IPS-18a (cell line): ENCODE measurements at regions not wholly inside any gene's neighbourhood (a gene's known extent, or its start where the extent isn't known, plus 50 kb on each side); places are given as distances from the start of the nearest gene placed in this dataset.

Source experiments
- H3K27ac ChIP-seq: one replicate; pipeline ENCODE4 v1.5.1; 2013; ENCODE audit warnings: low read length
- H3K27me3 ChIP-seq: one replicate; pipeline ENCODE4 v1.6.1; 2013; ENCODE audit warnings: mild to moderate bottlenecking, low read length; ENCODE audit not compliant: control insufficient read depth, insufficient read depth
- H3K36me3 ChIP-seq: one replicate; pipeline ENCODE4 v1.6.1; 2013; ENCODE audit warnings: low read depth, low read length; ENCODE audit not compliant: control insufficient read depth
- H3K4me1 ChIP-seq: one replicate; pipeline ENCODE4 v1.6.1; 2013; ENCODE audit warnings: low read depth, low read length; ENCODE audit not compliant: control insufficient read depth
- H3K4me3 ChIP-seq: one replicate; pipeline ENCODE4 v1.5.1; 2013; ENCODE audit warnings: low read length
- H3K9ac ChIP-seq: one replicate; pipeline ENCODE4 v1.6.1; 2013; ENCODE audit warnings: mild to moderate bottlenecking, low read length, moderate library complexity
- H3K9me3 ChIP-seq: one replicate; pipeline ENCODE4 v1.6.1; 2013; ENCODE audit warnings: low read depth, low read length; ENCODE audit not compliant: control insufficient read depth

DNA sequence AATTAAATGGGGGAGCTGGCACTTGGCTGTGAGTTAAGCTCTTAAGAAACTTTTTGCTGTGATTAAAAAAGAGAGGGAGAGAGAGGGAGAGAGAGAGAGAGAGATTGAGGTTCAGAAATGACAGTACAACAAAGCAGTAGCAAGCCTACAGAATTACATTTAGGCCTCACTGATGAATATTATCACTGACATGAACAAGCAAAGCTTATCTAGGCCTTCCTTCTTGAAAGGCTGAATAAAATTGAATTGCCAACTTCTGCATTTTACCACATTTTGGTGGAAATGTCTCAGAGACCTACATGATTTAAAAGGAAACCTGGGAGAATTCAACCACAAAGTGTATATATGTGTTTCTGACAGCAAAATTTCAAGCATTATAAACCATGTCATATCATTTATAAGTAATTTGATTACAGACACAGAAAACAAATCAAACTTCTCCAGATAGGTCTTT, 530.8 kb downstream of the SOX2 start:
- no peak overlapping the region for H3K4me3 ChIP-seq
- H3K4me1 ChIP-seq = peaks cover 46% of the 10 kb centered on the region
- H3K9ac ChIP-seq = no peak overlapping the region
- no peaks in the 10 kb centered on the region for H3K27me3 ChIP-seq
- no peaks in the 10 kb centered on the region for H3K36me3 ChIP-seq
- no peak overlapping the region for H3K27ac ChIP-seq
- H3K9me3 ChIP-seq = no peaks in the 10 kb centered on the region

GRCh38 chr3:182243625-182244024, 531.9 kb downstream of the SOX2 start:
- no peaks in the 10 kb centered on the region for H3K9me3 ChIP-seq
- H3K9ac ChIP-seq = no peak overlapping the region
- H3K36me3 ChIP-seq = no peaks in the 10 kb centered on the region
- H3K27me3 ChIP-seq = no peaks in the 10 kb centered on the region
- H3K4me3 ChIP-seq = no peak overlapping the region
- H3K4me1 ChIP-seq = peaks cover 36% of the 10 kb centered on the region
- H3K27ac ChIP-seq = no peak overlapping the region

DNA sequence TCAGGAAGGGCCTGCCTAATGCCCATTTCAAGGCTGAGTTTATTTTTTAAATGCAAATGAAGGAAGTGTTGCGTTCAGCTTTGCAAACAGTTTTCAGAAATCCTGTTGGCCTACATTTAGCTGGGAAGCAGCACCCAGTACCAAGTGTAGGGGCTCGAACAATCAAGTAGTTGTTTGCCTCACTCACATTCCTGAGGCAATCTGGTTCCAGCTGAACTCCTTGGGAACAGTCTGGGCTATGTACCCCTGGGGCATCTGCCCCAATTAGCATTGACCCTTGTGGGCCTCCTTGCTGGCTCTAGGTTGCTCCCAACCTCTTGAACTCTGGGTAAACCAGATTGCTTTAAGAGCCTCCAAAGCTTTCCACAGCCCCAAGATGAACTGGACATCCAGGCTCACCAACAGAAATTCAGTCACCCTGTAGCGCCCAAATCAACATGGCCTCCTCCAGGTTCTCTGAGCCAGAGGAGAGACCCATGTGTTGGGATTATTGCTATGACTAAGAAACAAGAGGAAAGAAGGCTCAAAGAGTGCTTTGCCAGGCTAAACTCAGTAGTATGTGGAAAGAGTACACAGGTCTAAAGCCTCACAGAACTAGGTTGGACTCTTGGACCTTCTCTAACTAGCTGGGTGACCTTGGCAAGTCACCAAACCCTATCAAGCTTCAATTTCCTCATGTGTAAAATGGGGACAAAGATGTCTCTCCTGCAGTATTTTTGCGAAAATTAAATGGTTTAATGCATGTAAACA, 532.7 kb downstream of the SOX2 start:
- no peaks in the 10 kb centered on the region for H3K36me3 ChIP-seq
- H3K27me3 ChIP-seq = no peaks in the 10 kb centered on the region
- H3K9me3 ChIP-seq = no peaks in the 10 kb centered on the region
- H3K4me1 ChIP-seq = peaks cover 32% of the 10 kb centered on the region
- H3K27ac ChIP-seq = no peak overlapping the region
- H3K4me3 ChIP-seq = no peak overlapping the region
- H3K9ac ChIP-seq = no peak overlapping the region

DNA sequence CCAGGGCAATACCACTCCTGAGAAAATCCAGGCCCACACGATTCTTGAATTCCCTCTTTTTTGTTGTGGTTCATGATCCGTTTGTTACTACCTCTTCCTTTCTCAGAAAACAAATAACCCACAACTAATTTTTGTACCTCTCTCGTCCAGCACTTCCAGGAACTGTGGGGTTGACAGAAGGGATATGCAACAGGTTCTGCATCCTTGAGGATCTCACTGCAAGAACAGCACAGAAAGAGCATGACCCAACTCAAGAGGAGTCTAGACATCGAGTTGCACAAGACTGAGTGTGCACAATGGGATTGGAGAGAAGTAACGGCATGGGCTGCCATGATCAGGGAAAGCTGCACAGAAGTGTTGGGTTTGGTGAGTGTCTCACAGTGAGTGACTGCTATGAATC, 533.3 kb downstream of the SOX2 start:
- Histone ChIP-seq H3K4me3 (no peak overlapping the region), H3K36me3 (no peaks in the 10 kb centered on the region), H3K4me1 (peaks cover 30% of the 10 kb centered on the region), H3K9me3 (no peaks in the 10 kb centered on the region), H3K9ac (no peak overlapping the region), H3K27me3 (no peaks in the 10 kb centered on the region), H3K27ac (no peak overlapping the region)

DNA sequence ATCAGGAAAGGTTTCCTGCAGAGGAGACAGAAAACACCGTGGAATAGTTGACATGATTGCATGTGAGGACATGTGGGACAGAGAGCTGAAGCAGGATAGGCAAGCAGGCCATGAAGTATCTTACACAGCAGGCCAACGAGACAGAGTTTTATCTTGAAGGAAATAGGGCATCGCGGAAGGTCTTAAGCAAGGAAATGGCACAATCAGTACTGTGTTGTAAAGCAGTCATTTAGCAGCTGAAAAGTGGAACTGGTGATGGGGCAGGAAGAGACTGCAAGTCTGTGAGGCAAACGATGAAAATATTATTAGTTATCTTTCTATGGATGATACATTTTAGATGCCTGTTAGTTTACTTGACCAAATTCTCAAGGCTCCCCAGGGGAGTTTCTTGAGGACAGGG, 535.1 kb downstream of the SOX2 start:
- Histone ChIP-seq H3K27ac (no peak overlapping the region), H3K27me3 (no peaks in the 10 kb centered on the region), H3K4me1 (peaks cover 14% of the 10 kb centered on the region), H3K4me3 (no peak overlapping the region), H3K9me3 (no peaks in the 10 kb centered on the region), H3K36me3 (no peaks in the 10 kb centered on the region), H3K9ac (no peak overlapping the region)

DNA sequence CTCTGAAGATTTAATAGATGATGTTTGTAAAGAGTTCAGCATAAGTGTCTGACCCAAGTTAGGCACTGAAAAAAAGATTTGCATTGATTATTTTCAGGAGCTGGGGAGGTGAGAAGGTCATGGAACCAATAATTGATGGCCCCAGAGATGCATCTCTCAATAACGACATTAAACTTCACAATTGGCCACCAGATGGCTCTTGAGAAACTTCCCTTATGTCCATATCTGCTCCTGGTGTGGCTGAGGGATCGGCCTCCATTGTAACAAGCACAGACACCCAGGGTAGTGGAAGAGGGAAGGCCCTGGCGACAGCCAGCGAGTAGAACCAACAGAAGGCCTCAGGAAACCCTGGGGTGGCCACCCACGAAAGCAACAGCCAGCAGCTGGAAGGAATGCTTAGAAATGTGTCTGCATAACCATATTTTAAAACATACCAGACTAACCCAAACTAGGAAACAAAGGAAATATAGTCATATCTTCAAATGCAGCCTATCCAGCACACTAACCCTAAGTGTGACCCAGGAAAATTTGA, 536.7 kb downstream of the SOX2 start:
- no peak overlapping the region for H3K4me3 ChIP-seq

GRCh38 chr3:182252802-182253201, 540.5 kb upstream of the ATP11B start:
- Histone ChIP-seq H3K9ac (no peak overlapping the region), H3K4me3 (no peak overlapping the region), H3K27ac (no peak overlapping the region), H3K4me1 (peaks cover 18% of the 10 kb centered on the region), H3K9me3 (no peaks in the 10 kb centered on the region), H3K36me3 (no peaks in the 10 kb centered on the region), H3K27me3 (no peaks in the 10 kb centered on the region)

More for the DNA sequence above, 536.7 kb downstream of the SOX2 start:
- peaks cover 16% of the 10 kb centered on the region for H3K4me1 ChIP-seq
- H3K9me3 ChIP-seq = no peaks in the 10 kb centered on the region
- no peaks in the 10 kb centered on the region for H3K36me3 ChIP-seq
- no peaks in the 10 kb centered on the region for H3K27me3 ChIP-seq
- no peak overlapping the region for H3K9ac ChIP-seq
- no peak overlapping the region for H3K27ac ChIP-seq

- H3K4me3 ChIP-seq = no peak overlapping the region
- H3K4me1 ChIP-seq = peaks cover 29% of the 10 kb centered on the region
- H3K9ac ChIP-seq = no peak overlapping the region
- no peaks in the 10 kb centered on the region for H3K9me3 ChIP-seq
- no peak overlapping the region for H3K27ac ChIP-seq
- no peaks in the 10 kb centered on the region for H3K27me3 ChIP-seq
- no peaks in the 10 kb centered on the region for H3K36me3 ChIP-seq
These were observed 538.1 kb upstream of the ATP11B start for GRCh38 chr3:182255158-182255557.

GRCh38 chr3:182257361-182257760, 535.9 kb upstream of the ATP11B start:
- no peaks in the 10 kb centered on the region for H3K9me3 ChIP-seq
- H3K9ac ChIP-seq = no peak overlapping the region

GRCh38 chr3:182258538-182259177, 534.6 kb upstream of the ATP11B start:
- Histone ChIP-seq H3K9ac (no peak overlapping the region), H3K9me3 (no peaks in the 10 kb centered on the region), H3K27ac (no peak overlapping the region), H3K36me3 (no peaks in the 10 kb centered on the region), H3K4me1 (peaks cover 20% of the 10 kb centered on the region), H3K4me3 (no peak overlapping the region), H3K27me3 (no peaks in the 10 kb centered on the region)

More at GRCh38 chr3:182257361-182257760, 535.9 kb upstream of the ATP11B start:
- H3K27ac ChIP-seq = no peak overlapping the region
- no peaks in the 10 kb centered on the region for H3K27me3 ChIP-seq
- no peak overlapping the region for H3K4me3 ChIP-seq
- no peaks in the 10 kb centered on the region for H3K36me3 ChIP-seq
- peaks cover 28% of the 10 kb centered on the region for H3K4me1 ChIP-seq

DNA sequence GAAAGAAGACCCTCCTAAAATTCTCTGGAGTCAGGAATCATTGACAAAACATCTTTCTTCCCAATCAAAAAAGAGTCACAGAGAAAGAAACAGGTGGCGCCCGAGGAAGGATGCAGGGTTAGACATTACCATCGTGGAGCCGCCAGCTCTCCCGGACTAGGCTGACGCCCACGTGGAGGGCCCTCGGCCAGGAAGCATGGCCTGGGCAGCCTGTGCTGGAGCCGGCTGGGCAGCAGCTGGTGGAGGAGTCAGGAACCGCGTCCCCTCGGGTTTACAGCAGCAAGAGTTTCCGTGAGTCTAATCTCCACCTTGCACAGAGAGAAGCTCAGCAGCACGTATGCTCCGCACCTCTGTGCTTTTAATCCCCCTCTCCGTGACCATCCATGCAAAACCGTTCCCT, 533.7 kb upstream of the ATP11B start:
- H3K9ac ChIP-seq = no peak overlapping the region
- H3K4me1 ChIP-seq = peaks cover 20% of the 10 kb centered on the region
- no peaks in the 10 kb centered on the region for H3K9me3 ChIP-seq
- H3K4me3 ChIP-seq = no peak overlapping the region
- no peaks in the 10 kb centered on the region for H3K27me3 ChIP-seq
- no peaks in the 10 kb centered on the region for H3K36me3 ChIP-seq
- no peak overlapping the region for H3K27ac ChIP-seq
